ENCODE measurements at regions not wholly inside any gene's neighbourhood (a gene's known extent, or its start where the extent isn't known, plus 50 kb on each side); places are given as distances from the start of the nearest gene placed in this dataset.
A peak's percentile ranks its signal among the peaks of the same experiment; 100 is the strongest.

DNA sequence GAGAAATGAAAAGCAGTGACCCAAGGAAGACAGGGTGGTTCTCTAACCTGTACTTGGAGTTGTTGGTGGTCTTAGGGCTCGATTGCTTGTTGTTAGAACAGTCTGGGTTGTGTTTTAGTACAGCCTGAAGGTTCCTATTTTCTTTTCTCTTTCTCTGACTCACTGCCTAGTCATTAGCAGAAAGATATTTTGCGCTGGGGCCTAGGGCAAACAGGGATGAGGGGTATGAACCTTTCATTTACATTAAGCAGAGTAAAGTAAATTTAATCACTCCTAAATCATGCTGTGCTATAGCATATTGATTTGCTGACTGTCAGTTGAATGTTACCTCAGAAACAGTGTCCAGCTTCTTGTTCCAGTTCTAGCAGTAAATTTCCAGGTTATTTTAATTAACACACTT lies 197.2 kb downstream of the RWDD3 start:
- DNase-seq: no peak

DNA sequence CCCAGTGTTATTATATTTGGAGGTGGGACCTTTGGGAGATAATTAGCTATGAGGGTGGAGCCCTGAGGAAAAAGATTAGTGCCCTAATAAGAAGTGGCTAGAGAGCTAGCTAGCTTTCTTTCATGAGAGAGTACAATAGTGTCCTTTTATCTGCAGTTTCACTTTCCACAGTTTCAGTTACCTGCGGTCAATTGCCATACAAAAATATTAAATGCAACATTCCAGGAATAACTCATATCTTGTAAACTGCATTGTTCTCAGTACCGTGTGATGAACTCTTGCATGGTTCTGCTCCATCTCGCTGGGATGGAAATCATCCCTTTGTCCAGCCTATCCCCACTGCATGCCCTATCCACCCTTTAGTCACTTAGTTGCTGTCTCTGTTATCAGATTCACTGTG lies 201.6 kb downstream of the RWDD3 start:
- no peak for DNase-seq

DNA sequence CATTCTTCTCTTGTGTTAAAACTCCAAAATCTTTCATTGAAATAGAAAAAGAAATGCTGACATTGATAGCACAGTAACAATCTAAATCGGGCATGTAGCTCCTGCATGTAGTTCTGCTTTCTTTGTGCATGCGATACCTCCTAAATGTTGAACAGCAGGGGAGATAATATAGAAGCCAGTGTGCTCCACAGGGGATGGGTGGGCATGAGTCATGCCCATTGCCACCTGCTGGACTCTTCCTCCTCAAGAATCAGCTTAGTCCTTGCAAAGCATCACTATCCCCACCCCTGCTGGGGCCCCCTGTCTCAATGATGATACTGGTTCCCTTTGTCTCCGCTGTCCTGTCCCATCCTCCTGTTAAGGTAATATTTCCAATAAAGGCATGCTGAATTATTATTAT lies 203.0 kb downstream of the RWDD3 start:
- no peak for DNase-seq

DNA sequence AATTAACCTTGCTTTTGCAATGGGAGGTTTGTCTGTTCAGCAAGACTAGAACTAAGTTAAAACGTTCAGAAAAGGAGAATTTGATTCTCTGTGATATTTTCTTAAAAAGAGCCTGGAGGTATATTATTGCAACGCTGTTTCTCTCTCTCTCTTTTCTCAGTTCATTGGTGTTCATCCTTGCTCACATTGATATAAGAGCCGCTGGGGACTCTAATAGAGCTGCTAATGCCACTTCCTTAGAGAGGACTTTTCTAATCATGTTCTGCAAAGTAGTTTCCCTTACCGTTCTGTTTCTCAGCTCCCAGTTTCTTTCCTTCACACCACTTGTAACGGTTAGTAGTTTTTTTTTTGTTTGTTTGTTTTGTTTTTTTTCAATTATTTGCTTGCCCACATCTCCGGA lies 203.8 kb downstream of the RWDD3 start:
- no peak for DNase-seq

DNA sequence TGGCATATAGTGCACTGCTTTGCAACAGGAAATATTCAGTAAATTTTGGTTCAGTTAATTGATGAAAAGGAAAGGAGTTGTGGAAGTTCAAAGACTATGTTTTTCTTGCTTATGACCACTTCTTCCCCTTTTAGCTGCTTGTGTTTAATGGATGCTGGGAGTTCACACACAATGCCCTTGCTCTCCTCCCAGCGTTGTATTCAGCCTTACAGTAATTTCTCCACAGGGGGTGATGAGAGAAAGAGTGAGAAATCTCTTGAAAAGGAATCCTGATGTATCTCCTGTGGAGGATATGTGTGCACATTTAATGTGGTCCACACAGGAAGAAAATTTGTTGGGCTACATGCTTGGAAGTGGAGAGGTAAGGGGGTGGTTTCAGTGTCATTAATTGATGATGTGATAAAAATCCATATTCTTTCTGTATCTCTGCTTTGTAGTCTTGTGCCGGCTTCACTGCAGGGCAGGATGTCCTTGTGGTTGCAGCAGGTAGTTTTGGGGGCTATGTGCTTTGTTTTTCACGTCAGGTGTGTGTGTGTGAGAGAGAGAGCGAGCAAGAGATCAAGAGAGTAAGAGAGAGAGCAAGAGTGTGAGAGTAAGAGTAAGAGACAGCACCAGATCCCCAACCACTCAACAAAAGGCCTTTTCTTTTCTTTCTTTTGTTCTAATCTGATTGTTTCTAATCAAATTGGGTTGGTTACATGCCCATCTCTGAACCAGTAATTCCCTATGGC lies 204.4 kb downstream of the RWDD3 start:
- DNase-seq: no peak

DNA sequence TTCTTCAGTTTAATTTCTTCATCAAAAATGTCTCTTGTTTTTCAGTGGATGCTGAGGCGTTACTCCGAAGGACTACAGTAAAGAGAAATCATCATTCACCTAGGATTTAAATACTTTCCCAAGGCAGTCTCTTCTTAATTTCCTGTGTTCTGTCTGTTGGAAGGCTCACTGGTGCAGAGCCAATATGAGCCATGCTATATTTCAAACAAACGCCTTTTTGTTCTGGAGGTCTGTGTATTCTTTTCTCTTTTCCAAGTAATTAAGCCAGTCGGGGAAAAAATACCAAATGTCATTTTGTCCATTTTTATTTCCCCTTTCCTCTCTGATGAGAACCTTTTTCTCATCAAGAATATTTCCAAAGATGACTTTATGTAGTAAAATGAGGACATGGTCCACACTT lies 206.5 kb downstream of the RWDD3 start:
- no peak for DNase-seq

DNA sequence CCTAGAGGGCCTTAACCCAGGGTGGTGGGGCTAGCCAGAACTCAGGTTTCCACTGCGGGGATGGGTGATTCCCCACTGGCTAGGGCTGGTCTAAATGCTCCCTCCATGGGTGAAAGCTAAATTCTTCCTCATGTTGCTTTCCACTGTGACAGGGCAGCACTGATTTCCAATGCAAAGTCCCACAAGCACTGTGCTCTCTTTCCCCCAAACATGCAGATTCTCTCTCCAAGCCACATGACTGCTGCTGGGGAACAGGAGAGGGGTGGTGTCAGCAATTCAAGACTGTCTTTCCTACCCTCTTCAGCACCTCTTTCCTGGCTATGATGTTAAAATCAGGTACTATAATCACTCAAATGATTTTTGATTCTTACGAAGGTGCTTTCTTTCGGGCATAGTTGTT lies 215.5 kb downstream of the RWDD3 start:
- DNase-seq: no peak

DNA sequence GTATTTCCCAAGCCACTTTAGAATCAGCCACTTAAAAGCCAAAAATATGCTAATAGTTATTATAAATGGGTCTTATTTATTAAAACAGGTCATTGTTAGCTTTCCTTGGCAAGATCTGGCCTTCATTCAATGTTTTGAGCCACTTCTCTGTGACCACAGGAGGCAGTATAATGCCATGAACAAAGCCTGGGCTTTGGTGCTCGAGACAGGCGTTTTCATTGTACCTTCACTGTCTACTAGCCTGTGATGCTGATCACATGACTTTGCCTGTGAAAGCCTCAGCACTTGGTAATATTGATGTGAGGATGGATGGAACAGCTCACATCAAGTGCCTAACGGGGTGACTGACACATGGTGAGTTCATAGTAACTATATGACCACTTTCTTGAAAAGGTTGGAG lies 217.0 kb downstream of the RWDD3 start:
- no peak for DNase-seq

DNA sequence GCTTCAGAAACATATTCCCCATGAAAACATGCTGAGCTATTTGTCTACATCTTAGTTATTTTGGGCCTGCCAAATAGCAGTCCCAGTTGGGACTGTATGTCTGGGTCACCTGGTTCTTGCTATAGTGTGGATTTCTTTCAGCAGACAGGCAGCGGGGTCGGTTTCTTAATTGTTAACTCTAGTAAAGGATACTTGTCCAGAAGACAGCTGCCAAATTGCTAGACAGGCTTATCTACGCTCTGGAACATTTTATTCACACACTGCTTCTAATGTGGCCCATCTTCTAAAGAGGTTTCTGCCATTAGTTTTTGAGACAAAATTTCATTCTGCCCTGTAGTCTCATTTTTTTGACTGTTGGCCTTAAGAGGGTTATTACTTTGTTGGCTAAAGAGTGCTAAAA lies 217.9 kb downstream of the RWDD3 start:
- DNase-seq: no peak

DNA sequence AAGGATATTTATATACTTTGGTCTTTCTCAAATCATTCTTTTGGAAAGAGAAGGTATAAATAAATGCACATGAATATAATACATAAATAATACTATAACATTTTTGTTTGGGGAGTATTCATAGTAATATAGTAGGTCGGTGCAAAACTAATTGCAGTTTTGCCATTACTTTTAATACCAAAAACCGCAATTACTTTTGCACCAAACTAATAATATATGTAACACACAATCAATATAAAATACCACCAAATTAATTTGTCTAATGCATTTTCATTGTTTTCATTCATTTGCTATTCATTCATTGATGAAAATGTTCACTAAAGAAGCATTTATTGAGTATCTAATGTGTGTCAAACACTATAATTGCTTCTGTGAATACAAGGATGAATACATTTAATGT lies 219.0 kb downstream of the RWDD3 start:
- no peak for DNase-seq

DNA sequence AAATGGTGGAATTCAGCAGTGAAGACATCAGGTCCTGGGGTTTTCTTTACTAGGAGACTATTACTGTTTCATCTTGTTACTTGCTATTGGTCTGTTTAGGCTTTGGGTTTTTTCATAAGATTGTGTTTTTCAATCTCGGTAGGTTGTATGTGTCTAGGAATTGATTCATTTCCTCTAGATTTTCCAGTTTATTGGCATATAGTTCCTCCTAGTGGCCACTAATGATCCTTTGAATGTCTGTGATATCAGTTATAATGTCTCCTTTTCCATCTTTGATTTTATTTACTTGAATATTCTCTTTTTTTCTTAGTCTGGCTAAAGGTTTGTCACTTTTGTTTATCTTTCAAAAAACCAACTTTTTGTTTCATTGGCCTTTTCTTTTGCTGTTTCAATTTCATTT lies 233.0 kb downstream of the RWDD3 start:
- DNase-seq: no peak

DNA sequence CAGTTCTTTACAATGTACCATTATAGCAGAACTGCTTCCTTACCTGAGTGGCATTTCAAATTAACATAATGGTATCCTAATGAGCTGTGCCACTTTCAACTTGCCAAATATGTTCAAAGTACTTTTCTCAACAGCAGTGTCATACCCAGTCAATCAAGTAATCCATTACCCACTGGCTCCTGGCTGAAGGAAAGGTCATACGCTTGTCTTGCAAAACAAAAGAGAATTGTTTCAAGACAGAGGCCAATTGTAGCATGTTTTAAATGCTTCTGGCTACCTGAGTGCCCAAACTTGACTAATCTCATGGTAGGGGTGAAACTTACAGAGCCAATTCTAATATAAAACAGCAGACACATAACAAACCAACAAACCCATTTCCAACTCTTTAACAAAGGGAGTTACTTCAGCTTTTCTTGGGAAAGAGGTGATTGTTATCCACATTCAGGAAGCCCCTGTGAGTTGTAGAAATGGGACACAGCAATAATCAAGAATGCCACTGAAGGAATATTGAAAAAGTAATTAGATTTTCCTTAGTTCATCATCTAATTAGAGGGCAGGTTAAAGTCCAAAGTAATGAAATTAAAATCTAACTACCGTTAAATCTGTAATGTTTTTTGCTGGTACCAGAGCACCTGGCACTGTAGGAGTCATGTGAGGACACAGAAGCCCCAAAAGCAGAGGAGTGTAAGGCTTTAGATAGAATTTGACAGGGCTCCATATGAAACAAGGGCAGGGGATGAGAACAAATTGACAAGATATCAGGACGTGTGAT lies 241.9 kb downstream of the RWDD3 start:
- no peak for DNase-seq

DNA sequence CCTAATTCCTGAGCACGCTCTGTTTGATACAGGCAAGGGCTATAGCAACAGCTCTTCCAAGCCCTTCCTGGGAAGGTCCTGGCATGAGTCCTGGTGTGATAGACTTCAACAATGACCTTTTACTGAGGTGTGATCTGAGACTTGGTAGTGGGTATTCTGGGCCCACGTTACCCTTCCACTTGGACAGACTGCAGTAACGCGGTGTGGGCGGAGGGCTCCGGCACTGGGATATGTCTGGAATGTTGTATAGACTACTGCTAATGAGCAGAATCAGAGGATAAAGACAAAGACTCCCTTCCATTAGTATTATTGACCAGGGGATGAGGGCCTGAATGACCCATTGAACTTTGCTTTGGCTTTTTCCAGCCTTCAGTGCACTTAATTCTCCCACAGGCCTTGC lies 262.3 kb downstream of the RWDD3 start:
- no peak for DNase-seq

DNA sequence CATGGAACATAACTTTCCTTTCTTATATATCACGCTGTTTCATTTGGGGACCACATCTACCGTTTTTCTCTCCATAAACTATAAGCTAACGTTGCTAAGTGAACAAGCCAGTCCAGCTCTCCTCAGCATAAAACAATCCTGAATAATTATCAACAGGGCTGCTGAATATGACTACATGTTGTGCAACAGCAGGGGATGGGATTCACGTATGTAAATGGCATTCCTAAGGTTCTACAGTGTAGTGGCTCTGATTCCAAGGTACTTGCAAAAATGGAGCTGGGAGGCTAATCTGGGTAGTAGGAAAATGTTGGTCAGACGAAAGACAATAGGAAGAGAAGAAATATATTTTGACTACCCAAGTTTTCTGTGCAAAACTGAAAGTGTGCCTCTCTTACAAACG lies 262.8 kb downstream of the RWDD3 start:
- no peak for DNase-seq

DNA sequence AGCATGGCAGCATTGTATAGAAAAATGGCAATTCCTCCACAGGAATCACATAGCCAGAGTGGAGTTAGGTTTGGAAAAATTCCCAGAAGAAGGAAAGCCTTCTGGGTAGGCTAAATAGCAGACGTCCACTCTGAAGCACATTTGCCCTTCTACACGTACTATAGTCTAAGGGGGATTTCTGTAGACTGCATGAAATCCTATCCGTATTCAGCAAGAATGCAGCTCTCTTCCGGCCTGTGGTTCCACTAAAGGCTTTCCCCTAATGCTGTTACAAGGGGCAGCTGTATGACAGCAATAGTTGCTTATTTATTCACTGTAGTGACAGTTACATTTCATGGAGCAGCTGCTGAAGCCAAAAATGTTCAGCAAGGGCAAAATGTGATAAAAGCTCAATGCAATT lies 263.6 kb downstream of the RWDD3 start:
- DNase-seq: no peak

DNA sequence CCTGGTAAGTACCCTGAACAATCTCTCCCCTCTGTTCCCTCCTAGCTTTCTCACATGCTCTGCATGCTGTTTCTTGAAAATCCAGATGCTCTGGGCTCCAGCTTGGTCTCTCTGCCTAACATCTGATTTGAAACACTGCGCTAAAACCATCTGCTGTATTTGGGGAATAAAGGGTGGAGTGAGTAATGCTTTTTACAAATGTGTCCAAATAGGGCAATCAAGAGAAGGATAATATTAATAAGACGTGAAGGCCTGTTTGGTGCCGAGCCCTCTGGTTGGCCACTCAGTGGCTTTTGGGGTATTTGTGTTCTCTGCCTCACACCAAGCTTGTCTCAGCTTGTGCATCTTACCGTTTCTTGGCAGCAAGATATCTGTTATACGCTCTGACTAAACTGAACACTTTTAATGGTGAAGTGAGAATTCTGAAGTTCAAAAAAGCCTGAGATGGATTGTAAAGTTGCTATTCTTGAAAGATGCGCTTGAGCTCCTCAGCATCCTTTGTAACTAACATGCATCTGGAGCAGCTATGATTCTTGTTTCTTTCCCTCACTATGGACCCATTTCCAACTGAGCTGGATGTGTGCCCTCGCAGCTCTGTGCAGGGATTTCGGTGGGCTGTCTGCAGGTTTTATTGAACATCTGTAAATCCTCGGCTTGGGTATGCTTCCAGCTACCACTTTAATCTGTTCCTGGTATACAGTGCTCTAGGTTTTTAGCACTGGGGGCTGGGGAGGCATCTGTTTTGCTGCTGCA lies 269.4 kb downstream of the RWDD3 start:
- no peak for DNase-seq

DNA sequence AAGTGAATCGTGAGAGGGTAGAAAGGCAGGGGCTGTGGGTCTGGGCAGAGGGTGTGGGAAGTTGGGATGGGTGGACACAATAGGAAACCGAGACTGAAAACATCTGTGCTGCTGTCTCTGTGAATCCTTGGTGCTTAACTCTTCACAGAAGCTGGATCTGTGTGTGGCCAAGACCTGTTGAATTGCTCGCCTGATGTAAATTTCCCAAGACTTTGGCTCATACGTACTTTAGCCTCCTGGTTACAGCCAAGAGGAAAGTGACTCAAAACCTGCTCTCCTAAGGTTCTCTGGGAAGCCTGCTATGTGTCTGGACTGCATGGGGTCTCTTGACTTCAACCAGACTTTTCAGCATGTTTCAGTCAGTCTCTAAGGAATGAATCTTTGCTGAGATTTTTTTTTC lies 270.3 kb downstream of the RWDD3 start:
- no peak for DNase-seq

DNA sequence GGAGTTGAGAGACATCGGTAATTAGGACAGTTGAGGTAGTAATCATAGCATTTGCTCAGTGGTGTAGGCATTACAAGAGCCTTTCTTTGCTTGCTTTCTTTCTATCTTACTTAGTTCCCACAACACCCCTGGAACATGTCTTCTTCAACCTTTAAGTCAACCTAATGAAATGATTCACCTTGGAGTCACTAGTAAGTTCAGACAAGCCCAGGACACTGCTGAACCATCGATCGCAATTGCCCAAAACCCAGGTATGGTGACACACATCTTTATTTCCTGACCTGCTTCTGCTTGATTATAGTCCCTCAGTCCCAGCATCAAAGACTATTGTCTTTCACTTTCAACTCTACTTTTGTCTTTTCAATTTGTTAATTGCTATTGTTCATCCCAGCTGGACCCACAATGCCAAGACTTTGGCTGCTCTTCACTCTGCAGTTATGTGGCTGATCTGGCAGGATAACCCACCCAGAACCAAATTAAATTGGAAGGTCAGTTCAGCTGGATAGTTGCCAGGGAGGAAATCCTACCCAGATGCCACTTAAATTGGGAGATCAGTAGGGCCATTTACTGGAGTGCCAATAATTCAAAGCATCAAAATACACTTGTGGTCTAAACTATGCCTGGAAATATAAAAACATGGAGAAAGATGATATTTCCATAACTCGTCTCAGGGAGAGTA lies 272.9 kb downstream of the RWDD3 start:
- DNase-seq: no peak

DNA sequence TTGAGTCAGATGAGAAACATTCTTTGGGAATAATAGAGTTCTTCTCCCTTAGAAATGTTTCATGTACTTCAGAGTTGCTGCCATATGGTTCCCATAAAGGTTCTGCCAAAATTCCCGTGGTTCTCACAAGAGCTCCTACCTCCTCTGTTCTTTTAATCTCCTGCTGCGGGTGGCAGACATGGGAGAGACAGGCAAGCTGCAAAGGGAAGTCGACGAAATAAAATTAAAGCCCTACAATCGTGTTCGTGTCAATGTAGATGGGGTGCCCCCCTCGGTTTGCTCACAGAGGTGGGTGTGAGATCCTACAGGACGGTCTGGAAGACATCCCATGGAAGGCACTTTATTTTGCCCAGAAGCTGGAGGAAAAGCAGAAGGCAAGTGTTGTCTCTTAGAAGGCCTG lies 276.0 kb downstream of the RWDD3 start:
- DNase-seq: peak; percentile 10

DNA sequence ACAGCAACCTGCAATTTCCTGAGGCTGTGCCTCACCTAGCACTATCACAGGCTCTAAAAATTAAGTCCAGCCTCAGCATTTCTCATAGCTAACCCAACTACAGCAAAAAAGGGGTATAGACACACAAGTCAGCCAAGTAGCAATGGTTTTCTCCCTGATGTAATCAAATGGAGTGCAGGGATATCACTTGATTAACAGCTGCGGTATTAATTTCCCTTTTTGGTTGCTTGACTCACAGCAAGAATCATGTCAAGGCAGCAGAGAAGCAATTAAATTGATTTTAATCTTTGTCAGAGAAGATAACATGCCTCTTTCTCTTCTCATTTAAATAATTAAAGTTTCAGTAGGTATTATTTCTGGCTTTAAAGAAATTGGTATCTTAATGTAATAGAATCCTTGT lies 278.9 kb downstream of the RWDD3 start:
- no peak for DNase-seq

DNA sequence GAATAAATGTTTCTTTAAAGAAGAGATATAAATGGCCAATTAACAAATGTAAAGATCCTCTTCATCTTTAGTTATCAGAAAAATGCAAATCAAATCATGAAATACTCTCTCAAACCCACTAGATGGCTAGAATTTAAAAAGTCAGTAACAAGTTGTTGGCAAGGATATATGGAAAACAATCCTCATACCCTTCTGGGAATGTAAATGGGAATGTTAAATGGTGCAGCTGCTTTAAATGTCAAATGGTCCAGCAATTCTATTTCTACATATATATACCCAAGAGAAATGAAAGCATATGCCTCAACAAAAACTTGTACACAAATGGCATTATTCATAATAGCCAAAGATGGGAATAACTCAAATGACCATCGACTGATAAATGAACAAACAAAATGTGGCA lies 283.5 kb downstream of the RWDD3 start:
- DNase-seq: no peak

DNA sequence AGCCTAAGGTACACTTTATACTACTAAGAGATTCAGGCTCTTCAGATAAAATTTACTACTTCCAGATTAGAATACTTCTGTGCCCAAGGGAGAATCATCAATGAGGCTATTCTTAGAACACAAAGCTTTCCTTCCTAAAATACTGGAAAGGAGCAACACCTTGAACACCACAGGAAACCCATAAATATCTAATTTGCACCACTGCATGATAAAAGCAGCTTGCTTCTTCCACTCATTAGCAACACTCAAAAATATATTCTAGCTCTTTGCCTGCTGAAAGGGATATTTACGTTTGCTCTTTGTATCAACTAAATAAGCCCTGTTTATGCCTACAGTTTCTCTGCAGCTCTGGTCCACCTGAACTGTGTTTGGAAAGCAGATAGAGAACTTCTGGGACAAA lies 284.3 kb downstream of the RWDD3 start:
- no peak for DNase-seq

DNA sequence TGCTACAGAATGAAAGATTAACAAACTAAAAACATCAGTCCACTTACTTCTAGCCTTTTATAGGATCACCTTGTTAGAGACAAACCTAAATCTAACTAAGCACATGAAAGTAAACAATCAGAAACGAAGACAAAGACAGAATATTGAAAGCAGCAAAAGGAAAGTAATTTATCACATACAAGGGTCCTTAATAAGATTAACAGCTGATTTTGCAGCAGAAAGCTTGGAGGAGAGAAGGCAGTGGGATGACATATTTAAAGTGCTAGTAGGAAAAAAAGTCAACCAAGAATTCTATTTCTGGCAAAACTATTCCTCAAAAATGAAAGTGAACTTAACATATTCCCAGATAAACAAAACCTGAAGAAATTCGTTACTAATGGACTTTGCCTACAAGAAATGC lies 286.4 kb downstream of the RWDD3 start:
- DNase-seq: no peak

All from occipital lobe (tissue), 1 donor.